H1 (cell line): ENCODE measurements at regions not wholly inside any gene's neighbourhood (a gene's known extent, or its start where the extent isn't known, plus 50 kb on each side); places are given as distances from the start of the nearest gene placed in this dataset.
"Not testable (repeated sequence)": the region's sequence is repeated elsewhere in the genome, so short reads cannot be mapped to it uniquely, and the experiment has no call there.

Source experiments
- CTCF ChIA-PET: fragments of 300-600 bp; sonication (Branson Sonifier 250); formaldehyde crosslinking; loops from one replicate; lab custom pipeline; 2021; ENCODE audit not compliant: partially characterized antibody; lab: Charles Lee
- POLR2A ChIA-PET: fragments of 300-600 bp; sonication (Branson Sonifier 250); formaldehyde crosslinking; loops from one replicate; lab custom pipeline; 2021; ENCODE audit warnings: inconsistent platforms; ENCODE audit not compliant: partially characterized antibody; lab: Charles Lee
- DNase-seq, 2 experiments: peaks; one replicate each; pipeline versions ENCODE4 v3.0.0 to v3.0.0-alpha.2; 2010 to 2022; ENCODE audit warnings: low spot score in 2 of 2, low read depth in 1 of 2, mixed read lengths in 1 of 2
- FAIRE-seq: peaks from 2 replicates; lab custom pipeline; 2011; peaks lifted over from hg19 to GRCh38; lab: Jason Lieb, UNC
- H2AFZ ChIP-seq: 2 replicates; pipeline ENCODE4 v1.8.1; 2012; ENCODE audit warnings: low read length, inconsistent platforms
- H2AK5ac ChIP-seq: 2 replicates; pipeline ENCODE4 v1.6.1; 2013; ENCODE audit warnings: low read depth, low read length
- H2BK120ac ChIP-seq: replicated peaks from 2 replicates; pipeline ENCODE3; 2013; ENCODE audit warnings: low read depth, low read length, inconsistent platforms
- H2BK12ac ChIP-seq: 2 replicates; pipeline ENCODE4 v1.6.1; 2013; ENCODE audit warnings: low read depth, low read length
- H2BK15ac ChIP-seq: 2 replicates; pipeline ENCODE4 v1.6.1; 2013; ENCODE audit warnings: low read length
- H2BK20ac ChIP-seq: 2 replicates; pipeline ENCODE4 v1.6.1; 2013; ENCODE audit warnings: low read length
- H2BK5ac ChIP-seq: 2 replicates; pipeline ENCODE4 v1.6.1; 2013; ENCODE audit warnings: low read depth, low read length
- H3K14ac ChIP-seq: 2 replicates; pipeline ENCODE4 v1.6.1; 2013; ENCODE audit warnings: inconsistent platforms; ENCODE audit not compliant: insufficient read length
- H3K18ac ChIP-seq: 2 replicates; pipeline ENCODE4 v1.6.1; 2013; ENCODE audit warnings: low read length; ENCODE audit errors: extremely low read depth
- H3K23ac ChIP-seq: 2 replicates; pipeline ENCODE4 v1.6.1; 2013; ENCODE audit warnings: inconsistent platforms; ENCODE audit not compliant: insufficient read length
- H3K23me2 ChIP-seq: 2 replicates; pipeline ENCODE4 v1.6.1; 2013; ENCODE audit warnings: low read depth, low read length
- H3K27ac ChIP-seq: 2 replicates; pipeline ENCODE4 v1.6.1; 2011; ENCODE audit warnings: low read depth, low read length, inconsistent platforms
- H3K27me3 ChIP-seq, 4 experiments: replicated peaks in 1 of 4; 1 replicate in 1 of 4; 2 replicates in 3 of 4; pipeline versions ENCODE4 v1.6.1 to v1.8.1; 2011 to 2013; ENCODE audit warnings: low read length in 3 of 4, mild to moderate bottlenecking in 3 of 4, inconsistent platforms in 2 of 4, mixed read lengths in 2 of 4, moderate library complexity in 1 of 4; ENCODE audit not compliant: control insufficient read depth in 3 of 4, insufficient read depth in 3 of 4; ENCODE audit errors: extremely low read depth in 1 of 4
- H3K36me3 ChIP-seq, 4 experiments: 2 replicates each; pipeline versions ENCODE4 v1.6.1 to v1.8.1; 2011 to 2013; ENCODE audit warnings: mild to moderate bottlenecking in 4 of 4, low read length in 3 of 4, moderate library complexity in 2 of 4, control low read depth in 1 of 4, inconsistent platforms in 1 of 4; ENCODE audit not compliant: insufficient read depth in 4 of 4, control insufficient read depth in 2 of 4
- H3K4ac ChIP-seq: replicated peaks from 2 replicates; pipeline ENCODE3; 2013; ENCODE audit warnings: low read length, low read depth, mixed read lengths, inconsistent platforms; ENCODE audit not compliant: insufficient read length
- H3K4me1 ChIP-seq, 4 experiments: replicated peaks in 1 of 4; 1 replicate in 1 of 4; 2 replicates in 3 of 4; pipeline versions ENCODE4 v1.6.1 to v1.8.1; 2011 to 2013; ENCODE audit warnings: low read length in 3 of 4, inconsistent platforms in 2 of 4, mixed read lengths in 1 of 4; ENCODE audit not compliant: insufficient read depth in 4 of 4, control insufficient read depth in 3 of 4
- H3K4me2 ChIP-seq, 2 experiments: 2 replicates each; pipeline versions ENCODE4 v1.6.1 to v1.8.1; 2011 to 2013; ENCODE audit warnings: low read depth in 2 of 2, low read length in 2 of 2, control low read depth in 1 of 2, inconsistent platforms in 1 of 2, mild to moderate bottlenecking in 1 of 2; ENCODE audit not compliant: insufficient read depth in 1 of 2
- H3K4me3 ChIP-seq, 4 experiments: fragments of 200-600, 300-600 bp in 1 of 4; sonication (generic), shearing (Covaris generic), sonication (Bioruptor Twin) in 1 of 4; 2 replicates each; pipeline versions ENCODE4 v1.5.1 to v1.8.1; 2011 to 2016; ENCODE audit warnings: low read length in 4 of 4, low read depth in 3 of 4, control low read depth in 2 of 4, inconsistent platforms in 2 of 4, mild to moderate bottlenecking in 2 of 4, mixed read lengths in 1 of 4, moderate library complexity in 1 of 4; ENCODE audit not compliant: insufficient read depth in 2 of 4; ENCODE audit errors: extremely low read depth in 1 of 4
- H3K56ac ChIP-seq: replicated peaks from 2 replicates; pipeline ENCODE3; 2013; ENCODE audit warnings: low read depth, mild to moderate bottlenecking, mixed read lengths, low read length, inconsistent platforms; ENCODE audit not compliant: insufficient read length
- H3K79me1 ChIP-seq: 2 replicates; pipeline ENCODE4 v1.6.1; 2013; ENCODE audit warnings: low read depth, low read length, control low read depth
- H3K79me2 ChIP-seq, 2 experiments: 2 replicates each; pipeline versions ENCODE4 v1.6.1 to v1.8.1; 2012 to 2013; ENCODE audit warnings: low read length in 2 of 2, mild to moderate bottlenecking in 2 of 2, inconsistent platforms in 1 of 2; ENCODE audit not compliant: insufficient read depth in 2 of 2, control insufficient read depth in 1 of 2
- H3K9ac ChIP-seq, 4 experiments: replicated peaks in 1 of 4; 1 replicate in 1 of 4; 2 replicates in 3 of 4; pipeline versions ENCODE4 v1.6.1 to v1.8.1; 2011 to 2013; ENCODE audit warnings: low read depth in 3 of 4, low read length in 3 of 4, control low read depth in 2 of 4, mild to moderate bottlenecking in 2 of 4, moderate library complexity in 2 of 4, inconsistent platforms in 1 of 4; ENCODE audit errors: extremely low read depth in 1 of 4
- H3K9me3 ChIP-seq, 2 experiments: 2 replicates each; pipeline versions ENCODE4 v1.6.1 to v1.8.1; 2012 to 2013; ENCODE audit warnings: mild to moderate bottlenecking in 2 of 2, moderate library complexity in 2 of 2, control low read depth in 1 of 2, inconsistent platforms in 1 of 2, low read depth in 1 of 2, low read length in 1 of 2, mixed read lengths in 1 of 2; ENCODE audit not compliant: insufficient read depth in 2 of 2
- H4K20me1 ChIP-seq, 2 experiments: replicated peaks in 1 of 2; 2 replicates each; pipeline versions ENCODE3 to v1.8.1; 2011 to 2013; ENCODE audit warnings: inconsistent platforms in 2 of 2, low read length in 2 of 2, mild to moderate bottlenecking in 1 of 2; ENCODE audit not compliant: insufficient read depth in 2 of 2, control insufficient read depth in 1 of 2
- H4K5ac ChIP-seq: 2 replicates; pipeline ENCODE4 v1.6.1; 2013; ENCODE audit warnings: low read length, low read depth, mixed read lengths, inconsistent platforms; ENCODE audit not compliant: insufficient read length
- H4K8ac ChIP-seq: 2 replicates; pipeline ENCODE4 v1.8.0; 2013; ENCODE audit warnings: mild to moderate bottlenecking, moderate library complexity, low read length, inconsistent platforms; ENCODE audit not compliant: insufficient read depth; ENCODE audit errors: extremely low read depth
- H4K91ac ChIP-seq: replicated peaks from 2 replicates; pipeline ENCODE3; 2013; ENCODE audit warnings: low read length, mixed read lengths, inconsistent platforms; ENCODE audit not compliant: insufficient read length
- WGBS, 2 experiments: shearing (Covaris generic) in 1 of 2; methylation state at CpG; one replicate each; pipeline versions ENCODE4 v1.1.6 to v1.1.7; 2013 to 2015; ENCODE audit warnings: low lambda C conversion rate in 2 of 2, mixed read lengths in 2 of 2, inconsistent platforms in 1 of 2, low coverage in 1 of 2, missing lambda C conversion rate in 1 of 2; ENCODE audit not compliant: insufficient replicate concordance in 2 of 2, insufficient coverage in 1 of 2, insufficient read length in 1 of 2; ENCODE audit errors: extremely low coverage in 1 of 2, missing lambda C conversion rate in 1 of 2; 5-methylcytosine and 5-hydroxymethylcytosine counted together

GRCh38 chr13:109311431-109311976 is 474.9 kb downstream of the IRS2 start:
- H2AFZ ChIP-seq, H3K4me3 ChIP-seq, CTCF ChIA-PET, H2AK5ac ChIP-seq, H3K36me3 ChIP-seq, H3K4me2 ChIP-seq, H2BK120ac ChIP-seq, H2BK15ac ChIP-seq, H2BK12ac ChIP-seq, FAIRE-seq, H3K23ac ChIP-seq, H4K20me1 ChIP-seq, H2BK20ac ChIP-seq, H3K18ac ChIP-seq, H3K23me2 ChIP-seq, H3K27me3 ChIP-seq, H3K4ac ChIP-seq, H3K4me1 ChIP-seq, H3K79me1 ChIP-seq, H3K79me2 ChIP-seq, H4K91ac ChIP-seq, H4K5ac ChIP-seq, DNase-seq, POLR2A ChIA-PET, H3K56ac ChIP-seq, H3K9ac ChIP-seq, H2BK5ac ChIP-seq, H3K27ac ChIP-seq, H4K8ac ChIP-seq, H3K14ac ChIP-seq: not testable (repeated sequence)
- peaks cover 0 to 10% of the 10 kb centered on the region in 2 experiments; a peak in 2 of 4 replicates for H3K9me3 ChIP-seq
- WGBS, 2 experiments, result 100% methylated on average over 6 of the region's 33 CpGs; no CpG with 5 or more reads in 1 of the 2 experiments
